ENCODE measurements at regions not wholly inside any gene's neighbourhood (a gene's known extent, or its start where the extent isn't known, plus 50 kb on each side); places are given as distances from the start of the nearest gene placed in this dataset.

DNA sequence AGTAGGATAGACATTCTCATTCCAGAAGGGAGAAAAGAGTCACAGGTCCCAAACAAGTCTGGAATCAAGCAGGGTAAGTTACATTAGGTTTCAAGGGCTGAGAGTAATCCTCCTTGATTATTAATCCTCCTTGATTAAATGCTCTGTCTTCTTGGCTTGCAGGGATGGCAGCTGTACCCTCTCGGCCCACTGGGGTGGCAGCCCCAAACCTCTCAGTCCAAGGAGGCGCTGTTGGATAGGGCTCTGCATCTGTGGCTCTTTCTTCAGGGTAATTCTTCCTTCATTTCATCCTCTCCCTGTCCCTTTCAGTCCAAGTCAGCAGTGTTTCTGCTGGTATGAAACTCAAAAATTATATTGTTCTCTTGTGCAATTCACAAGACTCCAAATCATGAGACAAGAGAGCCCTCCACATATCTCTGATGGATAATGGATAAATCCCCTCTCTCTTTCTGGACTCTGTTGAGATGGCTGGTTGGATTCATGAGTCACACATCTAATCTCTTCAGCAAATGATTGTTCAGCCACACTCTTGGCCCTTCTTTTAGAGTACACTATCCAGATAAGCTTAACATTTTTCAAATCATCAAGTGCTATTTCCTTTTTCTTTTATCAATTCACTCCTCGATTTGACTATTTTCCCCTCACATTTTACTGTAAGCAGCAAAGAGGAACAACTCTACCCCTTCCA is 323.7 kb upstream of the HTR2A start:
- TF ChIP-seq, protein P1, sequence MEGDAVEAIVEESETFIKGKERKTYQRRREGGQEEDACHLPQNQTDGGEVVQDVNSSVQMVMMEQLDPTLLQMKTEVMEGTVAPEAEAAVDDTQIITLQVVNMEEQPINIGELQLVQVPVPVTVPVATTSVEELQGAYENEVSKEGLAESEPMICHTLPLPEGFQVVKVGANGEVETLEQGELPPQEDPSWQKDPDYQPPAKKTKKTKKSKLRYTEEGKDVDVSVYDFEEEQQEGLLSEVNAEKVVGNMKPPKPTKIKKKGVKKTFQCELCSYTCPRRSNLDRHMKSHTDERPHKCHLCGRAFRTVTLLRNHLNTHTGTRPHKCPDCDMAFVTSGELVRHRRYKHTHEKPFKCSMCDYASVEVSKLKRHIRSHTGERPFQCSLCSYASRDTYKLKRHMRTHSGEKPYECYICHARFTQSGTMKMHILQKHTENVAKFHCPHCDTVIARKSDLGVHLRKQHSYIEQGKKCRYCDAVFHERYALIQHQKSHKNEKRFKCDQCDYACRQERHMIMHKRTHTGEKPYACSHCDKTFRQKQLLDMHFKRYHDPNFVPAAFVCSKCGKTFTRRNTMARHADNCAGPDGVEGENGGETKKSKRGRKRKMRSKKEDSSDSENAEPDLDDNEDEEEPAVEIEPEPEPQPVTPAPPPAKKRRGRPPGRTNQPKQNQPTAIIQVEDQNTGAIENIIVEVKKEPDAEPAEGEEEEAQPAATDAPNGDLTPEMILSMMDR (conservative IDR thresholded peaks at IDR 0.05) = no peak
- H3K27ac ChIP-seq = no peak overlapping the region

GRCh38 chr13:47218611-47219010 is 321.8 kb upstream of the HTR2A start:
- H3K27ac ChIP-seq = no peak overlapping the region
- TF ChIP-seq, protein P1 (conservative IDR thresholded peaks at IDR 0.05) = no peak

- TF ChIP-seq, protein P1 (conservative IDR thresholded peaks at IDR 0.05) = no peak
- no peak overlapping the region for H3K27ac ChIP-seq
These were observed 319.4 kb upstream of the HTR2A start for GRCh38 chr13:47216176-47216822.

- TF ChIP-seq, protein P1 (conservative IDR thresholded peaks at IDR 0.05) = no peak
- H3K27ac ChIP-seq = no peak overlapping the region
These were observed 318.9 kb upstream of the HTR2A start for GRCh38 chr13:47215736-47216135.

GRCh38 chr13:47213047-47213446 is 316.2 kb upstream of the HTR2A start:
- H3K27ac ChIP-seq = no peak overlapping the region
- TF ChIP-seq, protein P1 (conservative IDR thresholded peaks at IDR 0.05) = no peak

- no peak overlapping the region for H3K27ac ChIP-seq
- TF ChIP-seq, protein P1 (conservative IDR thresholded peaks at IDR 0.05) = no peak
These were observed 314.3 kb upstream of the HTR2A start for GRCh38 chr13:47211106-47211505.

DNA sequence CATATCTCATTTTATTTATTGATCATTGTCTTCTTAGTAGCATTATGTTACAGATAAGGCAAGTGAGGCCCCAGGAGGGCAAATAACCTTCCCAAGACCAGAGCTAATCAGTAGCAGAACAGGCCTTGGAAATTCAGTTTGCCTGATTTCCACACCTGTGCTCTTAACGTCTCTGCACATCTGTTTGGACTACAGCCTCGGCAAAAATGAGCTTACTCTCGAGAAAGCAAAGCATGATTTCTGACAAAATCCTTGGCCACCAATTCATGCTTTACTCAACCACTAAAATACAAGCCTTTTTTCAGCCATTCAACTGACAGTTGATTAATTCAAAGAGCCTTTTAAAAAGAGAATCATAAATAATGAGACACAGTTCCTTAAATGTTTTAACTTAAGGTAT is 309.3 kb upstream of the HTR2A start:
- TF ChIP-seq, protein P1 (conservative IDR thresholded peaks at IDR 0.05) = no peak
- no peak overlapping the region for H3K27ac ChIP-seq
